ENCODE measurements at regions not wholly inside any gene's neighbourhood (a gene's known extent, or its start where the extent isn't known, plus 50 kb on each side); places are given as distances from the start of the nearest gene placed in this dataset.

DNA sequence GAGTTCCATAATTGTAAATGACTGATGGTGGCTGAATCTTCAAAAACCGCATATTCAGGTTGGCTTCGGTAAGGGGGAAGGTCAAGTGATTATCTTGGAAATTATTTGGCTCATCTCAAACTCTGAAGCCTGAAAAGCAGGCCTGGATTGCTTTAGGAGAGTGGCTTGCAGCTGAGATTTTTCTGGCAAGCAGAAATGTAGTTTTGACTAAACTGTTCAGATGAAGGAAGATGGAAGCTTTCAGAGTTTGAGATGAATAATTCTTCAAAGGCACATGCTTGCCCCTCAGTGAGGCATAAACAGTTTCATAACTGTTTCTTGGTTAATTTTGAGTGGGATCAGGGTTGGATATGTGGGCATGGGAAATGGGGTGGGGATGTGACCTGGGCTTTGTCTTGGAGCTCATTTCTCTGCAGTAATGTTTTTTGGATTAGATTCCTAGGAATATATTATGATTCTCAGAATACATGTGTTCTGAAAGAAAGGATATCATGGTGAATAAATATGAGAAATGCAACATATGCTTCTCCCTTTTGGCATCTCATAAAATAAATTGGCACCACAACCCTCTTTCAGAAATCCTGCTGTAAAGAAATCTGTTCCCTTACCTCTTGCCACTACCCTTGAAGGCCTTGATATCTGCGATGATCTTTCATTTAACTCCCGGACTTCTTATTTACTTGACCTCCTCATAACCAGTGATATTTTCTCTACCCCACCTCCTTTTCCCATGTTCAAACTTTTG, 469.2 kb downstream of the ADRA2A start:
- no peaks in the 10 kb centered on the region for H3K36me3 ChIP-seq
- no peak overlapping the region for H3K27ac ChIP-seq
- no peaks in the 10 kb centered on the region for H3K4me1 ChIP-seq
- no peaks in the 10 kb centered on the region for H3K9me3 ChIP-seq
- TF ChIP-seq CTCF (IDR thresholded peaks at IDR 0.05): no peak
- no peaks in the 10 kb centered on the region for H3K27me3 ChIP-seq
- ATAC-seq (no peak), DNase-seq (no peak)
- H3K4me3 ChIP-seq: no peak overlapping the region
- intact Hi-C loops (cut with DNase I): no loop called here

DNA sequence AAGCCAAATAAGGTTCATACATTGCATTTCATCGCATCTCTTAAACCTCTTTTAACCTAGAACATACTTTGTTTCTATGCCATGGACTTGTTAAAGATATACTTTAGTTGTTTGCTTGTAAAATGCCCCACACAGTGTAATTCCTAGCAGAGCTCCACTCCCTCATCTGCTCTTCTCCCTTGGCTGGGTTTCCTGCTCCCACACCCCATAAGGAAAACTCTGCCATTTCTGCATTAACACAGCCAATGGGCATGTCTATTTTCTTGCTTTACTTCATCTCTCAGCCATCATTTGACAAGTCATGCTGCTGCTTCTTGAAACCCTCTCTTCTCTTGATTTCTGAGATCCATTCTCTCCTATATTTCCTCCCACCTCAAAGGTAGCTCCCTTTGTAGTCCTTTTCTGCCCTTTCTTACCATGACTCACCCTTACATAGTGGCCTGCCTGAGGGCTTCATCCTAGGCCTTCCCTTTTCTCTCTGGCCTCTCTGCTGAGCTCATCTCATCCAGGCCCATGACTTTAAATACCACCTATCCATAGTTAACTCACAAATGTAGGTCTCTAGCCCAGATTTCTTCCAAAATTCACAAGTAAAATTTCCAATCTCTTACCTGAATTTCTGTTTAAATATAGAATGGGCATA, 471.4 kb downstream of the ADRA2A start:
- Histone ChIP-seq H3K27me3 (no peaks in the 10 kb centered on the region), H3K4me3 (no peak overlapping the region), H3K4me1 (no peaks in the 10 kb centered on the region), H3K27ac (no peak overlapping the region), H3K36me3 (no peaks in the 10 kb centered on the region), H3K9me3 (no peaks in the 10 kb centered on the region)
- ATAC-seq (no peak), DNase-seq (no peak)
- TF ChIP-seq CTCF (IDR thresholded peaks at IDR 0.05): no peak
- intact Hi-C loops (cut with DNase I): no loop called here

DNA sequence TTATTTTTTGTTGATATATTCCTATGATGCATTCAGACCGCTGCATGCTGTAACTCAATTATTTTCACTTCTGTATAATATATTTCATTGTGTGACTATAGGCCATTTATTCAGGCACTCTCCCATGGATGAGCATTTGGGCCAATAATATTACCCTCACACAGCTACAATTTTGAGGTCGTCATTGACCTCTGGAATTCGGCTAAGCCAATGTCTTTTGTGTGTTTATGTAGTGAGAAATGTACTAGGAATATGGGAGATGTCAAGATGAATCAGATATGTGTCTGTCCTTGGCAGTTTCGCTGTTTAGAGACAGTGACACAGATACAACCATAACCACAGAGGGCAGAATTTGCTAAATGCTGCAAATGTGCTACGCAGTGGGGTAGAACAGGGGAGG, 474.2 kb downstream of the ADRA2A start:
- intact Hi-C loops (cut with DNase I): no loop called here
- no peaks in the 10 kb centered on the region for H3K27me3 ChIP-seq
- H3K27ac ChIP-seq: no peak overlapping the region
- no peak overlapping the region for H3K4me3 ChIP-seq
- no peak for TF ChIP-seq CTCF (IDR thresholded peaks at IDR 0.05)
- no peaks in the 10 kb centered on the region for H3K36me3 ChIP-seq
- no peak for ATAC-seq
- no peaks in the 10 kb centered on the region for H3K4me1 ChIP-seq
- no peak for DNase-seq
- H3K9me3 ChIP-seq: no peaks in the 10 kb centered on the region

DNA sequence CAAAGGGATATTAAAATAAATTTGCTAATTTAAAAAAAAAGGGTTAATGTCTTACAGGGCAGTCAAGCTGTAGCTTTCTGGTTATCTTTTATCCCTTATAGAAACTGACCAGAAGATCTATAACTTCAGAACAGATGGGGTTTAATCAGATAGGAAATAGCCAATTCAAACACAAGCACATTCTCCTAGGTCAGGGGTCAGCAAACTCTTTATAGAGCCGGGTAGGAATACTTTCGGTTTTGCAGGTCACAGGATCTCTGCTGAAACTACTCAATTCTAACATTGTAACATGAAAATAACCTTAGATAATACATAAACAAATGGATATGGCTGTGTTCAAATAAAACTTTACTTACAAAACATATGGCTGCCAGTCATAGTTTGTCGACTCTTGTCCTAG, 479.8 kb downstream of the ADRA2A start:
- no peak overlapping the region for H3K4me3 ChIP-seq
- intact Hi-C loops (cut with DNase I): no loop called here
- no peak for TF ChIP-seq CTCF (IDR thresholded peaks at IDR 0.05)
- no peaks in the 10 kb centered on the region for H3K36me3 ChIP-seq
- H3K27ac ChIP-seq: no peak overlapping the region
- H3K4me1 ChIP-seq: no peaks in the 10 kb centered on the region
- H3K9me3 ChIP-seq: no peaks in the 10 kb centered on the region
- DNase-seq (no peak), ATAC-seq (no peak)
- no peaks in the 10 kb centered on the region for H3K27me3 ChIP-seq

DNA sequence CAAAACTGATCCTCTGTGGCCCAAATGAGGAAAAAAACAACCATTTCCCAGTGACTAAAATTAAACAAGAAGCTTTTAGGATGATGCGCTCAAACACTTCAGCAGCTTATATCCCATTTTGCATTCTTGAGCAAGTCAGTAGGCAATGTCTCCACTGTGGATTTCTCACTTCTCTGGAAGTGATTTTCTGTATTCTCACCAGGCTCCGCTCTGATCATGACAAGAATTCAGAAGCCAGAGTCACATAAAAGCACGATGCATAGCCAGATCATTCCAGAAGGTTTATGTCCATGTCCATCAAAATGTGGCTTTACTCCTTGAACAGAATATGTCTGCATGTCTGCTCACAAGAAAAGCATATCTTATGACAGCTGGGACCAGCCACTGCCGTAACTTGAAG, 481.4 kb downstream of the ADRA2A start:
- DNase-seq (no peak), ATAC-seq (no peak)
- Histone ChIP-seq H3K27ac (no peak overlapping the region), H3K27me3 (no peaks in the 10 kb centered on the region), H3K4me3 (no peak overlapping the region), H3K4me1 (no peaks in the 10 kb centered on the region), H3K36me3 (no peaks in the 10 kb centered on the region), H3K9me3 (no peaks in the 10 kb centered on the region)
- intact Hi-C loops (cut with DNase I): no loop called here
- no peak for TF ChIP-seq CTCF (IDR thresholded peaks at IDR 0.05)
